ENCODE measurements at regions not wholly inside any gene's neighbourhood (a gene's known extent, or its start where the extent isn't known, plus 50 kb on each side); places are given as distances from the start of the nearest gene placed in this dataset.

DNA sequence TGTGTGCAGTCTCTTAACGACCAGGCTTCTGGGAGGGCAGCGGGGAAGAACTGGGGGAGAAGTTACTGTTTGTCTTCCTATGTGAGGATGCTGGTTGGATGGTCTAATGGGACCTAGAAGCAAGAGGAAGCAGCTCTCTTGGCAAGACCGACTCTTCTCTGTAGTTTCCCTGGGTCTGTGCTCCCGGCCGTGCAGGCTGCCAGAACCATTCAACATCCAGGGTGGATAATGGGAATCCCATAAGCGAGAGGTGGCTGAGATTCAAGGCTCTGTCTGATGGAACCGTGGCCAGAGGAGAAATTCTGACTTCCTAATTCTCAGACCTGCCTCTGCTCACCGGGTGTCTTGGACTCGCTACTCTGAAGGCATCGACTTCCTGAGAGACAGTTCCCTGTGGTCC lies 561.0 kb upstream of the TBX3 start:
- TF ChIP-seq L3MBTL2 (conservative IDR thresholded peaks at IDR 0.05): no peak
- TF ChIP-seq ARNT (IDR thresholded peaks at IDR 0.05): no peak
- no peak for TF ChIP-seq ELF4 (IDR thresholded peaks at IDR 0.05)
- no peak for TF ChIP-seq ZNF384 (IDR thresholded peaks at IDR 0.05)
- no peak for TF ChIP-seq FOXM1 (IDR thresholded peaks at IDR 0.05; ENCODE audit: borderline replicate concordance)
- no peak for TF ChIP-seq LEF1 (IDR thresholded peaks at IDR 0.05; ENCODE audit: borderline replicate concordance)
- no peak for TF ChIP-seq HDGF (IDR thresholded peaks at IDR 0.05; ENCODE audit: borderline replicate concordance)
- no peak for TF ChIP-seq SP1 (IDR thresholded peaks at IDR 0.05)
- TF ChIP-seq FOXK2 (IDR thresholded peaks at IDR 0.05): no peak
- no peak for TF ChIP-seq SUZ12 (IDR thresholded peaks at IDR 0.05)
- no peak for TF ChIP-seq FOXA1 (IDR thresholded peaks at IDR 0.05)
- TF ChIP-seq NFRKB (IDR thresholded peaks at IDR 0.05): no peak
- no peak for TF ChIP-seq PKNOX1 (IDR thresholded peaks at IDR 0.05)
- TF ChIP-seq CTBP1 (IDR thresholded peaks at IDR 0.05; ENCODE audit: borderline replicate concordance): no peak
- no peak for TF ChIP-seq TARDBP (IDR thresholded peaks at IDR 0.05)
- no peak for TF ChIP-seq BHLHE40 (IDR thresholded peaks at IDR 0.05; ENCODE audit: borderline replicate concordance)
- no peak for DNase-seq (ENCODE audit: extremely low spot score)
- CTCF ChIA-PET: no interaction called here
- POLR2A ChIA-PET: no interaction called here

DNA sequence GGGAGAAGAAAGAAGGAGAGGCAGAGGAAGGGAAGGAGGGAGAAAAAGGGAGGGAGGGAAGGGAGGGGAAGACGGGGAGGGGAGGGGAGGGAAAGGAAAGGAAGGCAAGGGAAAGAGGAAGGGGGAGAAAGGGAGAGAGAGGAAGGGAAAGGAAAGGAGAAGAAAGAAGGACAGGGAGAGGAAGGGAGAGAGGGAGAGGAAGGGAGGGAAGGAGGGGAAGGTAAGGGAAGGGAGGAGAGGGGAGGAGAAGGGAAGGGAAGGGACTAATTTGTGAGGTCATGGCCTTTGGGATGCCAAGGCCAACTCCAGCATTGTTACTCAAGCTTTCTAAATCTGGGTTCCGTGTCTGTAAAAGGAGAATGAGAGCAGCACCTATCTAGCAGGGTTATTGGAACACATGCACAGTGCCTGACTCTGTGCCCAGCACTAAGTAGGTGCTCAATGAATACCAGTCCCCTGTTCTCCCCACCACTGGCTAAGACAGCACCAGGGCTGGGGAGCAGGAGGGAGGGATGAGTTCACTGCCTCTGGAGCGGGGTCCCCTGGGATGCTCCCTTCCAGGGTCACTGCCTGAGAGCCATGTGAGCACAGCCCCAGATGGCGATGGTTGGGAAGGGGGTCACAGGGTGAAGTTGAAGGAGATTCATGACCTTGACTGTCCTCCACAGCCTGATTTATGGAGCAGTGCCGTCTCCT lies 560.1 kb upstream of the TBX3 start:
- TF ChIP-seq ZNF384 (IDR thresholded peaks at IDR 0.05): no peak
- POLR2A ChIA-PET: no interaction called here
- DNase-seq (ENCODE audit: extremely low spot score): no peak
- CTCF ChIA-PET: no interaction called here

GRCh38 chr12:115240251-115240650 lies 556.3 kb upstream of the TBX3 start:
- TF ChIP-seq TARDBP (IDR thresholded peaks at IDR 0.05): no peak
- no peak for TF ChIP-seq PKNOX1 (IDR thresholded peaks at IDR 0.05)
- no peak for TF ChIP-seq ELF4 (IDR thresholded peaks at IDR 0.05)
- no peak for TF ChIP-seq FOXM1 (IDR thresholded peaks at IDR 0.05; ENCODE audit: borderline replicate concordance)
- TF ChIP-seq ARNT (IDR thresholded peaks at IDR 0.05): no peak
- no peak for TF ChIP-seq CTBP1 (IDR thresholded peaks at IDR 0.05; ENCODE audit: borderline replicate concordance)
- no peak for TF ChIP-seq SP1 (IDR thresholded peaks at IDR 0.05)
- no peak for TF ChIP-seq HDGF (IDR thresholded peaks at IDR 0.05; ENCODE audit: borderline replicate concordance)
- TF ChIP-seq ZNF384 (IDR thresholded peaks at IDR 0.05): no peak
- TF ChIP-seq BHLHE40 (IDR thresholded peaks at IDR 0.05; ENCODE audit: borderline replicate concordance): no peak
- TF ChIP-seq LEF1 (IDR thresholded peaks at IDR 0.05; ENCODE audit: borderline replicate concordance): no peak
- TF ChIP-seq FOXA1 (IDR thresholded peaks at IDR 0.05): no peak
- no peak for TF ChIP-seq L3MBTL2 (conservative IDR thresholded peaks at IDR 0.05)
- no peak for TF ChIP-seq NFRKB (IDR thresholded peaks at IDR 0.05)
- no peak for TF ChIP-seq FOXK2 (IDR thresholded peaks at IDR 0.05)
- TF ChIP-seq SUZ12 (IDR thresholded peaks at IDR 0.05): no peak
- ChIA-PET CTCF (no interaction called here), POLR2A (no interaction called here)
- no peak for DNase-seq (ENCODE audit: extremely low spot score)

- no peak for DNase-seq (ENCODE audit: extremely low spot score)
- CTCF ChIA-PET: no interaction called here
- POLR2A ChIA-PET: no interaction called here
- TF ChIP-seq FOXK2 (IDR thresholded peaks at IDR 0.05): no peak
These were observed 551.9 kb upstream of the TBX3 start for GRCh38 chr12:115235880-115236279.

- TF ChIP-seq HDGF (IDR thresholded peaks at IDR 0.05; ENCODE audit: borderline replicate concordance): no peak
- no peak for TF ChIP-seq PKNOX1 (IDR thresholded peaks at IDR 0.05)
- no peak for TF ChIP-seq SUZ12 (IDR thresholded peaks at IDR 0.05)
- TF ChIP-seq FOXA1 (IDR thresholded peaks at IDR 0.05): no peak
- no peak for TF ChIP-seq FOXM1 (IDR thresholded peaks at IDR 0.05; ENCODE audit: borderline replicate concordance)
- TF ChIP-seq SP1 (IDR thresholded peaks at IDR 0.05): no peak
- no peak for TF ChIP-seq ARNT (IDR thresholded peaks at IDR 0.05)
- TF ChIP-seq ZNF384 (IDR thresholded peaks at IDR 0.05): no peak
- no peak for TF ChIP-seq BHLHE40 (IDR thresholded peaks at IDR 0.05; ENCODE audit: borderline replicate concordance)
- POLR2A ChIA-PET: interaction anchor here (1.2 kb wide), 1 partner anchor 32 kb away, joined by 4 read pairs; no protein-coding TSS in a partner anchor
- no peak for DNase-seq (ENCODE audit: extremely low spot score)
- CTCF ChIA-PET: interaction anchor here (0.6 kb wide), 1 partner anchor 201 kb away, joined by 3 read pairs; no protein-coding TSS in a partner anchor
These were observed 550.0 kb upstream of the TBX3 start for GRCh38 chr12:115233891-115234543.

DNA sequence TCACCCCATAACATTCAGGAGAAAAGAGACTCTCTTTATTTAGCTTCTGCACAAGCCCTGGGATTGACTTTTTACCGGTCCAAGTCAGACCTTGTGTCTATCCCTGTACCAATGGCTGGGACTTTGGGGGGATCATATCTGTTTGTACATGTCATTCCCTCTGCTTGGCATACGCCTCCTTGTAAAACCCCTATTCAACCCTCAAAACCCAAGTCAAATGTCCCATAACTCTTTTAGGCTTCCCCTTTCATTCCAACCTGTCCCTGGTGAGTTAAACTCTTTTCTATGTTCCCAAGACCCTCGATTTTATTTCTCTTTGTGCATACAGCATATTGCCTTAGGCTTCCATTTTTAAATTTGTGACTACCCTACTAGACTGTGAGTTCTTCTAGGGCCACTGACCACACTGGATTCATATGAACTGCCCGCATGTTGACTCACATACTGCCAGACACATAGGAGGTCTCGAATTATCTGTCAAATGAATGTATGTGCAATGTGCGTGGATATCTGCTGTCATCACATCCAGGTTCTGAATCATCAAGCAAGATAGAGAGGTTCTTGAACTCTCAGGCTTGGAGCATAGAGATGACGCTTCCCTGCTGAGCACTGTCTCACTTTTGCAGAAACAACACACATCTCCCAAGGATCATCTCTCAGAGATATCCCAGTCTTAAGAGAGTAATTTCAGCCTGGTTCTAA lies 548.6 kb upstream of the TBX3 start:
- TF ChIP-seq L3MBTL2 (conservative IDR thresholded peaks at IDR 0.05) (no peak), PKNOX1 (IDR thresholded peaks at IDR 0.05) (no peak), ZNF384 (IDR thresholded peaks at IDR 0.05) (no peak), FOXM1 (IDR thresholded peaks at IDR 0.05; ENCODE audit: borderline replicate concordance) (no peak), BHLHE40 (IDR thresholded peaks at IDR 0.05; ENCODE audit: borderline replicate concordance) (no peak), FOXK2 (IDR thresholded peaks at IDR 0.05) (no peak), SUZ12 (IDR thresholded peaks at IDR 0.05) (no peak), CTBP1 (IDR thresholded peaks at IDR 0.05; ENCODE audit: borderline replicate concordance) (no peak), HDGF (IDR thresholded peaks at IDR 0.05; ENCODE audit: borderline replicate concordance) (no peak), ARNT (IDR thresholded peaks at IDR 0.05) (no peak)
- no peak for DNase-seq (ENCODE audit: extremely low spot score)
- ChIA-PET CTCF (no interaction called here), POLR2A (interaction anchor here (0.6 kb wide), 1 partner anchor 528 kb away, joined by 3 read pairs; no protein-coding TSS in a partner anchor)
